ENCODE measurements at regions not wholly inside any gene's neighbourhood (a gene's known extent, or its start where the extent isn't known, plus 50 kb on each side); places are given as distances from the start of the nearest gene placed in this dataset.

DNA sequence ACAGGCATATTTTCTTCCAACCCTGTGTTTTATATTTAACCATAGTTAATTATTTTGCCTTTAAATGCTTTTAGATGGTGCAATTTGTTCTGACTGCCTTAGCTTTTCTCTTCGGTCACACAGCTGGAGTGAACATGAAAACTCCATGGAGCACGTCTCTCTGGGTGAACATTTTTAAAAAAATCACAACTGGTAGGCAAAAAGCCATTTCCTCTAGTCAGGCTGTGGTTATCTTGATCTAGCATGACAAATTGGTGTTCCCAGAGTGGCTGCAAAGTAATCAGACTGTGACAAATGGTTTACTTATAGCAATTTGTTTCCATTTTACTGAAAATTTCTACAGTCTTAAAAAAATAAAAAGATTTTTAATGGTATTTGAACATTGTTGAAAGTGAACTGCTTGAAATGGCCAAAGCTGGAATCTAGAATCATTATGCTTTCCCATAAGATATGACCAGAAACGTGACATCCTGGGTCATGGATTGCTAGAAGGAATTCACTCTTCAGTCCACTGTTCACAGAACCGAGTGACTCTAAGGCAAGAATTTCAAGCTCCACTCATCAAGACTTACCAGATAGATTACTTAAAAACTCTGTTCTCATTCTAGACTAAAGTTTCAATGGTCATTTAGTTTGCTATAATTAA, 703.6 kb downstream of the CPS1 start:
- Histone ChIP-seq H3K36me3 (ENCODE audit: control insufficient read depth in 2 of 3, insufficient read depth in 3 of 3, low read length in 3 of 3) (no peaks in the 10 kb centered on the region), H3K4me1 (ENCODE audit: control insufficient read depth in 2 of 3, insufficient read depth in 2 of 3, low read depth in 1 of 3, low read length in 3 of 3) (no peaks in the 10 kb centered on the region), H3K27ac (ENCODE audit: low read depth in 2 of 2, low read length in 2 of 2) (no peak overlapping the region), H3K27me3 (ENCODE audit: control insufficient read depth, insufficient read depth, low read length) (no peaks in the 10 kb centered on the region), H3K9ac (ENCODE audit: low read length in 3 of 3) (no peak overlapping the region), H3K9me3 (ENCODE audit: control insufficient read depth in 2 of 3, insufficient read depth in 1 of 3, low read length in 3 of 3) (no peaks in the 10 kb centered on the region), H3K4me3 (ENCODE audit: low read length in 3 of 3) (no peak overlapping the region)
- DNase-seq = peak in 2 of 5 donors; percentile 30 to 45
- FAIRE-seq = no peak
- no peak for TF ChIP-seq CTCF (IDR thresholded peaks at IDR 0.05; ENCODE audit: borderline replicate concordance, extremely low read depth, insufficient read depth)
- intact Hi-C loops (cut with DNase I) = no loop called here

DNA sequence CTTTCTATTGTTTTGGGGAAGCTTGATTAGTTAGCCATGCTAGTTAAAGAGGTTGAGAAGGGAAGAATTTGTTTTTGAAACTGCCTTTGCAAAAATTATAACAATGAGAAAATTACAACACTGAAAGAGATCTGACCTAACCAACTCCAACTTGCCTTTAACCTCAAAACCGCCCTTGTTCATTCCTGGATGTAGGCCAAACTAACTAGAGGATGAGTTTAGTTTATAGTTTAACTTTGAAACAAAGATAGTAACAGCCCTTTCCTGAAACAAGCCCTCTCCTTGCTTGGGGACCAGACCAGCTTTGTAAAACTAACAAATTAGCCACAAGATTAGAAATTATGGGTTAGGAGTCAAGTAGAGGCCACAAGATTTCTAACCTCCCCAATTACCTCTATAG, 713.9 kb downstream of the CPS1 start:
- no peaks in the 10 kb centered on the region for H3K4me1 ChIP-seq (ENCODE audit: control insufficient read depth in 2 of 3, insufficient read depth in 2 of 3, low read depth in 1 of 3, low read length in 3 of 3)
- intact Hi-C loops (cut with DNase I) = no loop called here
- DNase-seq (no peak), FAIRE-seq (no peak)
- H3K27ac ChIP-seq (ENCODE audit: low read depth in 2 of 2, low read length in 2 of 2) = no peak overlapping the region
- H3K9me3 ChIP-seq (ENCODE audit: control insufficient read depth in 2 of 3, insufficient read depth in 1 of 3, low read length in 3 of 3) = no peaks in the 10 kb centered on the region
- no peaks in the 10 kb centered on the region for H3K27me3 ChIP-seq (ENCODE audit: control insufficient read depth, insufficient read depth, low read length)
- no peak for TF ChIP-seq CTCF (IDR thresholded peaks at IDR 0.05; ENCODE audit: borderline replicate concordance, extremely low read depth, insufficient read depth)
- no peak overlapping the region for H3K9ac ChIP-seq (ENCODE audit: low read length in 3 of 3)
- H3K36me3 ChIP-seq (ENCODE audit: control insufficient read depth in 2 of 3, insufficient read depth in 3 of 3, low read length in 3 of 3) = no peaks in the 10 kb centered on the region
- H3K4me3 ChIP-seq (ENCODE audit: low read length in 3 of 3) = no peak overlapping the region

- no peaks in the 10 kb centered on the region for H3K4me1 ChIP-seq (ENCODE audit: control insufficient read depth in 2 of 3, insufficient read depth in 2 of 3, low read depth in 1 of 3, low read length in 3 of 3)
- intact Hi-C loops (cut with DNase I) = no loop called here
Observed at GRCh38 chr2:211281430-211282073, 725.2 kb downstream of the CPS1 start.

More at GRCh38 chr2:211281430-211282073, 725.2 kb downstream of the CPS1 start:
- no peaks in the 10 kb centered on the region for H3K9me3 ChIP-seq (ENCODE audit: control insufficient read depth in 2 of 3, insufficient read depth in 1 of 3, low read length in 3 of 3)
- H3K27me3 ChIP-seq (ENCODE audit: control insufficient read depth, insufficient read depth, low read length) = no peaks in the 10 kb centered on the region
- H3K4me3 ChIP-seq (ENCODE audit: low read length in 3 of 3) = no peak overlapping the region
- TF ChIP-seq CTCF (IDR thresholded peaks at IDR 0.05; ENCODE audit: borderline replicate concordance, extremely low read depth, insufficient read depth) = no peak
- no peak overlapping the region for H3K9ac ChIP-seq (ENCODE audit: low read length in 3 of 3)
- H3K36me3 ChIP-seq (ENCODE audit: control insufficient read depth in 2 of 3, insufficient read depth in 3 of 3, low read length in 3 of 3) = no peaks in the 10 kb centered on the region
- no peak overlapping the region for H3K27ac ChIP-seq (ENCODE audit: low read depth in 2 of 2, low read length in 2 of 2)
- DNase-seq = no peak
- FAIRE-seq = no peak
